Neuronal stem cell (in vitro differentiated cells): ENCODE measurements at regions not wholly inside any gene's neighbourhood (a gene's known extent, or its start where the extent isn't known, plus 50 kb on each side); places are given as distances from the start of the nearest gene placed in this dataset.
A peak's percentile ranks its signal among the peaks of the same experiment; 100 is the strongest.

Experiments used
- DNase-seq: peaks from one replicate; pipeline ENCODE4 v3.0.0-alpha.2; 2013; ENCODE audit warnings: low spot score
- H2AFZ ChIP-seq: one replicate; pipeline ENCODE4 v1.6.1; 2013; ENCODE audit warnings: mild to moderate bottlenecking, low read length, inconsistent platforms
- H2AK5ac ChIP-seq: 2 replicates; pipeline ENCODE4 v1.6.1; 2013; ENCODE audit warnings: low read depth, mild to moderate bottlenecking, inconsistent platforms, low read length, moderate library complexity, mixed read lengths
- H2BK120ac ChIP-seq: 2 replicates; pipeline ENCODE4 v1.6.1; 2013; ENCODE audit warnings: low read depth, mild to moderate bottlenecking, inconsistent platforms, low read length, moderate library complexity, mixed read lengths
- H2BK12ac ChIP-seq: one replicate; pipeline ENCODE4 v1.6.1; 2013; ENCODE audit warnings: low read length, inconsistent platforms
- H2BK15ac ChIP-seq: 2 replicates; pipeline ENCODE4 v1.6.1; 2013; ENCODE audit warnings: mild to moderate bottlenecking, low read length, inconsistent platforms, mixed read lengths
- H2BK5ac ChIP-seq: one replicate; pipeline ENCODE4 v1.6.1; 2013; ENCODE audit warnings: inconsistent platforms, mild to moderate bottlenecking, low read length, moderate library complexity
- H3K14ac ChIP-seq: one replicate; pipeline ENCODE4 v1.6.1; 2013; ENCODE audit warnings: low read length, inconsistent platforms
- H3K18ac ChIP-seq: 2 replicates; pipeline ENCODE4 v1.6.1; 2013; ENCODE audit warnings: low read length, inconsistent platforms
- H3K23ac ChIP-seq: 2 replicates; pipeline ENCODE4 v1.6.1; 2013; ENCODE audit warnings: low read depth, mild to moderate bottlenecking, mixed read lengths, low read length, inconsistent platforms; ENCODE audit not compliant: poor library complexity
- H3K27ac ChIP-seq: replicated peaks from 3 replicates; pipeline ENCODE4 v1.5.1; 2013; ENCODE audit warnings: low read length, inconsistent platforms
- H3K27me3 ChIP-seq, 3 experiments: 2 replicates each; pipeline ENCODE4 v1.6.1; 2013; ENCODE audit warnings: low read length in 3 of 3, mild to moderate bottlenecking in 2 of 3, inconsistent platforms in 1 of 3, low read depth in 1 of 3, mixed read lengths in 1 of 3, moderate library complexity in 1 of 3; ENCODE audit not compliant: control insufficient read depth in 3 of 3, insufficient read depth in 3 of 3
- H3K36me3 ChIP-seq, 2 donors: replicated peaks in 1 of 2; 2 replicates each; pipeline ENCODE4 v1.6.1; 2013; ENCODE audit warnings: low read length in 2 of 2; ENCODE audit not compliant: control insufficient read depth in 2 of 2, insufficient read depth in 2 of 2
- H3K4ac ChIP-seq: 2 replicates; pipeline ENCODE4 v1.6.1; 2013; ENCODE audit warnings: inconsistent platforms, mild to moderate bottlenecking, low read length, moderate library complexity
- H3K4me1 ChIP-seq, 2 donors: 1 replicate in 1 of 2; 2 replicates in 1 of 2; pipeline ENCODE4 v1.6.1; 2013; ENCODE audit warnings: low read length in 2 of 2, low read depth in 1 of 2; ENCODE audit not compliant: control insufficient read depth in 2 of 2, insufficient read depth in 1 of 2
- H3K4me2 ChIP-seq: one replicate; pipeline ENCODE4 v1.6.1; 2013; ENCODE audit warnings: mild to moderate bottlenecking, low read length, inconsistent platforms; ENCODE audit not compliant: insufficient read depth, poor library complexity, severe bottlenecking
- H3K4me3 ChIP-seq, 2 donors: 2 replicates each; pipeline ENCODE4 v1.5.1; 2013; ENCODE audit warnings: low read length in 2 of 2, mild to moderate bottlenecking in 2 of 2, inconsistent platforms in 1 of 2, moderate library complexity in 1 of 2
- H3K79me1 ChIP-seq: one replicate; pipeline ENCODE4 v1.6.1; 2013; ENCODE audit warnings: low read depth, mild to moderate bottlenecking, inconsistent platforms, low read length, moderate library complexity
- H3K9ac ChIP-seq: one replicate; pipeline ENCODE4 v1.6.1; 2013; ENCODE audit warnings: mild to moderate bottlenecking, low read depth, low read length, inconsistent platforms; ENCODE audit not compliant: poor library complexity
- H3K9me3 ChIP-seq, 2 donors: replicated peaks in 1 of 2; 2 replicates each; pipeline versions ENCODE3 to v1.6.1; 2013; ENCODE audit warnings: low read length in 2 of 2, mild to moderate bottlenecking in 2 of 2, inconsistent platforms in 1 of 2, low read depth in 1 of 2, mixed read lengths in 1 of 2, moderate library complexity in 1 of 2; ENCODE audit not compliant: control insufficient read depth in 2 of 2, insufficient read depth in 1 of 2
- H4K8ac ChIP-seq: one replicate; pipeline ENCODE4 v1.6.1; 2013; ENCODE audit warnings: low read depth, mild to moderate bottlenecking, inconsistent platforms, low read length, moderate library complexity
- H4K91ac ChIP-seq: one replicate; pipeline ENCODE4 v1.6.1; 2013; ENCODE audit warnings: low read length, low read depth, mild to moderate bottlenecking, inconsistent platforms; ENCODE audit not compliant: poor library complexity
- WGBS, 2 donors: extraction: QIAGEN DNeasy Blood & Tissue Kit; methylation state at CpG; one replicate each; pipeline ENCODE4 v1.1.7; 2013; ENCODE audit warnings: missing lambda C conversion rate in 2 of 2, mixed read lengths in 1 of 2; ENCODE audit not compliant: insufficient read length in 2 of 2, insufficient replicate concordance in 1 of 2; ENCODE audit errors: extremely low coverage in 2 of 2; 5-methylcytosine and 5-hydroxymethylcytosine counted together

DNA sequence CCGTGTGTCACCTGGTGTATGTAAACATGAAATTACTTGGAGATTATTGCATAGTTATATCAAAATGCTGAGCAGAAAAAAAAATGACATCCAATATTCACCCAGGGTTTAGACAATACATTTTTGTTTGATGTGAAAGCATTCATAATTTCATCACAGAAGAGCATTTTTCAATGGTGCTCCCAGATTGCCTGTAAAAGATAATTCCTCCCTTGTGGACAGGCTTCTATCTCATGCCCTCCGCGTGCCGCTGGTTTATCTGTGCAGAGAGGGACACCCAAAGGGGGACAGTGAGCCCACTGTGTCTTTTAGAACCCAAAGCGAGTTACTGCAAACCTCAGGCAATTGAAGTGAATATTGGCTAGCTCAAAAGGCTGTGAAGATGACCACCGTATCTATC lies 126.2 kb upstream of the KLF6 start:
- H3K79me1 ChIP-seq = no peaks in the 10 kb centered on the region
- no peak overlapping the region for H2BK12ac ChIP-seq
- H4K91ac ChIP-seq = no peak overlapping the region
- WGBS, 2 donors = no CpG with 5 or more reads among the region's 6 CpGs
- no peak overlapping the region for H2BK15ac ChIP-seq
- no peak overlapping the region for H2BK5ac ChIP-seq
- peaks cover 2 to 3% of the 10 kb centered on the region in 2 donors for H3K4me1 ChIP-seq
- no peak overlapping the region for H3K18ac ChIP-seq
- no peak overlapping the region for H3K4me3 ChIP-seq
- no peak overlapping the region for H4K8ac ChIP-seq
- H2AFZ ChIP-seq = no peak overlapping the region
- no peaks in the 10 kb centered on the region for H3K36me3 ChIP-seq
- no peak overlapping the region for H3K27ac ChIP-seq
- H3K4ac ChIP-seq = no peak overlapping the region
- H3K14ac ChIP-seq = no peak overlapping the region
- H3K23ac ChIP-seq = no peak overlapping the region
- H3K9me3 ChIP-seq = no peaks in the 10 kb centered on the region
- no peaks in the 10 kb centered on the region for H3K27me3 ChIP-seq
- no peak overlapping the region for H2BK120ac ChIP-seq
- H2AK5ac ChIP-seq = no peak overlapping the region
- no peak overlapping the region for H3K9ac ChIP-seq
- no peak overlapping the region for H3K4me2 ChIP-seq
- DNase-seq = no peak

DNA sequence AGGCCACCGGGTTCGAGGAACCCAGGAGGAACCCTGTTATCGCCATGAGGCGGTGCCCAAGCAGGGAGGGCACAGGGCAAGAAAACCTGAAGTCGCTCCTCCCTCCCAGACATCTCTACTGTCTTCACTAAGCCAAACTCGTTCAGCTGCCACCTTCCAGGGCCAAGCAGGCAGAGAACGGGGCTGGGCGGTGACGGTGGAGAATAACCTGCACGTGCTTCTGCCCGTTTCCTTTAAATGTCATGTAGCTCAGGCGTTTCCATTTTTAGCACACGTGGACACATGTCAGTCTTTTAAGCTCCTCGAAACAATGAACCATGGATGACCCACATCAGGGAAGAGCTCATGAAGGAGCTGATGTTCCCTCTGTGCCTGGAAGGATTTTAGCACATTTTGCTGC lies 124.3 kb upstream of the KLF6 start:
- peak overlapping the region; percentile 20 for H2AK5ac ChIP-seq
- H3K27me3 ChIP-seq = no peaks in the 10 kb centered on the region
- no peak overlapping the region for H3K4me3 ChIP-seq
- no peak overlapping the region for H3K4me2 ChIP-seq
- H2AFZ ChIP-seq = no peak overlapping the region
- no peak overlapping the region for H3K4ac ChIP-seq
- H3K9me3 ChIP-seq = no peaks in the 10 kb centered on the region
- no peak overlapping the region for H3K23ac ChIP-seq
- no peak overlapping the region for H3K14ac ChIP-seq
- no peak overlapping the region for H3K27ac ChIP-seq
- no peak overlapping the region for H2BK120ac ChIP-seq
- no peak for DNase-seq
- peak overlapping the region; percentile 61 for H2BK5ac ChIP-seq
- no peak overlapping the region for H2BK12ac ChIP-seq
- no CpG with 5 or more reads among the region's 14 CpGs for WGBS, 2 donors
- H3K9ac ChIP-seq = no peak overlapping the region
- H3K18ac ChIP-seq = no peak overlapping the region
- H3K79me1 ChIP-seq = no peaks in the 10 kb centered on the region
- H4K8ac ChIP-seq = no peak overlapping the region
- no peak overlapping the region for H2BK15ac ChIP-seq
- H4K91ac ChIP-seq = no peak overlapping the region
- H3K4me1 ChIP-seq = peaks cover 2 to 3% of the 10 kb centered on the region in 2 donors
- H3K36me3 ChIP-seq = no peaks in the 10 kb centered on the region

DNA sequence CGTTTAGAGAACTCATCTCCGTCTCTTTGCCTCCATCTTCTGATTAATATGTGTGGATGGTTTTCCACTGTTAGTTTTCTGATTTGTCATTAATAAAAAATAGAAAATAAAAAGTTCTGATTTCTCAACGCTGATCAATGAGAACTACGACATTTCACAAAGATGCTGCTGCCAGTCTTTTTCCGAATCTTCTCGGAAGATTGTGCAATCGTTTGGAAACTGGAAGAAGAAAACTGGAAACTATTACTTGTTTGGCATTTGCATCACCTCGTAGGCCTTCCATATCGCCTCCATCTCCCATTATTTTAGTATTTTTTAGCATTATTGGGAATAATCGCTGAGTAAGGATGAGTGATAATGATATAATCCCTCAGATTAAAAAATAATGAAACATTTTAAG lies 123.2 kb upstream of the KLF6 start:
- no peak overlapping the region for H2BK120ac ChIP-seq
- H2AFZ ChIP-seq = no peak overlapping the region
- H2BK15ac ChIP-seq = no peak overlapping the region
- no peak overlapping the region for H3K23ac ChIP-seq
- no peaks in the 10 kb centered on the region for H3K27me3 ChIP-seq
- no peak overlapping the region for H3K27ac ChIP-seq
- no peak overlapping the region for H3K18ac ChIP-seq
- no peak overlapping the region for H2BK5ac ChIP-seq
- peaks cover 2 to 3% of the 10 kb centered on the region in 2 donors for H3K4me1 ChIP-seq
- H4K8ac ChIP-seq = no peak overlapping the region
- no CpG with 5 or more reads among the region's 10 CpGs for WGBS, 2 donors
- no peak for DNase-seq
- no peak overlapping the region for H3K4me2 ChIP-seq
- no peak overlapping the region for H2BK12ac ChIP-seq
- H3K9me3 ChIP-seq = no peaks in the 10 kb centered on the region
- H3K36me3 ChIP-seq = no peaks in the 10 kb centered on the region
- H3K9ac ChIP-seq = no peak overlapping the region
- no peak overlapping the region for H3K4ac ChIP-seq
- no peak overlapping the region for H2AK5ac ChIP-seq
- no peak overlapping the region for H4K91ac ChIP-seq
- H3K4me3 ChIP-seq = no peak overlapping the region
- H3K79me1 ChIP-seq = no peaks in the 10 kb centered on the region
- H3K14ac ChIP-seq = no peak overlapping the region

DNA sequence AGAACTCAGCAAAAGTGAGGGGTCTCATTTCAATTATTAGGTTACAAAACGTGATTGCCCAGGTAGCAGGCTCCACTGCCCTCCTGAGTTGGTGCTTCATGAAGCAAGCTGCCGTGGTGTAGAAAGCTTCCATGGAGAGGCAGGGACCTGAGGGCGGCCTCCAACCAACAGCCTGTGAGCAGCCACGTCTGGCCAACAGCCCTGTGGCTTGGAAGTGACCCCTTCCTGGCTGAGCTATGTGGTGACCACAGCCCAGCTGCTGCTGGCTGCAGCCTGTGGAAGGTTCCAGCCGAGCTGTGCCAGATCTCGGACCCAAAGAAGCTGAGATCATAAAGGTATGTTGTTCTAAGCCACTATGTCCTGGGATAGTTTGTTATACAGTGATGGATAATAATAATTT lies 122.5 kb upstream of the KLF6 start:
- Histone ChIP-seq H3K23ac (no peak overlapping the region), H4K91ac (no peak overlapping the region), H3K9ac (no peak overlapping the region), H2AFZ (no peak overlapping the region), H2BK120ac (no peak overlapping the region), H3K4me3 (no peak overlapping the region), H3K9me3 (no peaks in the 10 kb centered on the region), H2BK15ac (peak overlapping the region; percentile 72), H3K4me1 (peaks cover 2 to 3% of the 10 kb centered on the region in 2 donors), H3K4me2 (no peak overlapping the region), H2BK12ac (peak overlapping the region; percentile 73), H2BK5ac (no peak overlapping the region), H3K18ac (peak overlapping the region; percentile 77), H2AK5ac (peak overlapping the region; percentile 67), H4K8ac (no peak overlapping the region), H3K36me3 (no peaks in the 10 kb centered on the region), H3K4ac (no peak overlapping the region), H3K79me1 (no peaks in the 10 kb centered on the region), H3K27ac (no peak overlapping the region), H3K14ac (no peak overlapping the region), H3K27me3 (no peaks in the 10 kb centered on the region)
- no peak for DNase-seq
- no CpG with 5 or more reads among the region's 6 CpGs for WGBS, 2 donors
